GM13976 (cell line): ENCODE measurements at regions not wholly inside any gene's neighbourhood (a gene's known extent, or its start where the extent isn't known, plus 50 kb on each side); places are given as distances from the start of the nearest gene placed in this dataset.

Source experiments
- DNase-seq: peaks from one replicate; pipeline ENCODE4 v3.0.0; 2012; ENCODE audit warnings: low spot score
- CTCF ChIP-seq: IDR thresholded peaks from 2 replicates; pipeline ENCODE4 v1.5.1; 2012; ENCODE audit warnings: borderline replicate concordance, mild to moderate bottlenecking; ENCODE audit not compliant: insufficient read depth; ENCODE audit errors: extremely low read depth, missing control alignments, control extremely low read depth
- in situ Hi-C: fragments of 300-500 bp; cut with MboI; formaldehyde crosslinking; loops from one replicate; pipeline ENCODE4 v1.12.0; 2022; ENCODE audit warnings: low sequenced_read_pairs, mixed read lengths, inconsistent platforms; ENCODE audit not compliant: unreplicated experiment

DNA sequence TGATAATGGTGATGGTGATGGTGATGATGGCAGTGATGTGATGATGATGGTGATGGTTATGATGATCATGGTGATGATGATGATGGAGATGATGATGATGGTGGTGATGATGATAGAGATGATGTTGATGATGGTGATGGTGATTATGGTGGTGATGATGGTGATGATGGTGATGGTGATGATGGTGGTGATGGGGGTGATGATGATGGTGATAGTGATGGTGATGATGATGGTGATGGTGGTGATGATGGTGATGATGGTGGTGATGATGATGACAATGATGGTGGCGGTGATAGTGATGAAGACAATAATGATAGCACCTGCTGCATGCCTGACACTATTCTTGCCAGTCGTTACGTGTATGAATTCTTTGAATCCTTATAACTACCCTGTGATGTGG, 317.9 kb upstream of the AJAP1 start:
- in situ Hi-C loops, result no loop called here
- no peak for DNase-seq
- TF ChIP-seq CTCF, result no peak

GRCh38 chr1:4341421-4341820, 313.0 kb upstream of the AJAP1 start:
- no peak for DNase-seq
- no peak for TF ChIP-seq CTCF
- in situ Hi-C loops, result no loop called here

DNA sequence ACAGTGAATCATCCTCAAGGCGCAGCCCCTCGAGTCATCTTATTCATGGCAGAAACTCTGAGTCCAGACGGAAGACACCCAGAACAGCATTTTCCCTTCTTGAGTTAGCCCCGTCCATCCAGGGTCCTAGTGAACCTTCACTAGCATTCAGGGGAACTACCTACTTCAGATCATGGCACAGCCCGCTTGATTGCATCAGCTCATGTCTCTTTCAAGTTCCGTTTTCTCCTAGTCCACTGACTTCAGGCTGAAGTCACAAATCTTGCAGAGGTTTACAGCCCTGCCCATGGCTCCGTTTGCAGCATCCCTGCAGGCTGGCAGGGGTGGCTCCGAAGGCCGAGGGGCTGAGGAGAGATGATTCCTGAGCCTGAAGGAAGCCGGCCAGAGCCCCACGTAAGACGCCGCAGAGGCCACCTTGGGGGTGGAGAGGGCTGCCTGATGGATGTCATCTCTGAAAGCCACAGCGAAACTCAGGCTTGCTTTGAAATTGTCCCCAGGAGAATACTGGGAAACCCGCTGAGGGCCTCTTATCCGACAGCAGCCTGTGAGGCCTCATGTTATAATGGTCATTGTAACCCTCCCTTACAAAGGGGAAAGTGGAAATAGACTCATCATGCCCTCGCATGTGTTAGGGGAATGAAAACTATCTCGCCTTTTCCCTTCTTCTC, 310.2 kb upstream of the AJAP1 start:
- DNase-seq, result no peak
- no peak for TF ChIP-seq CTCF
- in situ Hi-C loops, result no loop called here

DNA sequence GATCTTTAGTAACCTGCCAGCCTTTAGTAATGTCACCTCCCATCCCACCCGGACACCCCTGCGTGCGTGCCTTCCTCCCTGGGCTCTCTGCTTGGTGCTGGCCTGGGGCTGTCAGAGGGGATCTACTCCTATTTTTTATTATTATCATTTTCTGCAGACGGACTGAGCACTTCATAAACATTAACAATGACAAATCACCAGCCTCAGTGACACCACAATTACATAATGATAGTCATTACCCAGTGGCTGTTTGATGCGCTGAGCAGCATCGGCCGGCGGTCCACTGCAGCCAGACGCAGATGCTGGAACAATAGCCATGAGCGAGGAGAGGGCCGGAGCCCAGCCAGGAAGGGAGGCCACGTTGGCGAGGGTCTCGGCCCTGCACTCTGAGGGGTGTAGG, 309.3 kb upstream of the AJAP1 start:
- DNase-seq, result no peak
- in situ Hi-C loops, result no loop called here
- TF ChIP-seq CTCF, result no peak

- no peak for TF ChIP-seq CTCF
- no peak for DNase-seq
- in situ Hi-C loops, result no loop called here
Observed at GRCh38 chr1:4346131-4346530, 308.3 kb upstream of the AJAP1 start.

- no peak for TF ChIP-seq CTCF
- no peak for DNase-seq
- in situ Hi-C loops, result no loop called here
Observed at GRCh38 chr1:4351453-4351852, 303.0 kb upstream of the AJAP1 start.
